SIG-M5 treated with dmso at 0.1 percent for 504 hours (cell line): ENCODE measurements at regions not wholly inside any gene's neighbourhood (a gene's known extent, or its start where the extent isn't known, plus 50 kb on each side); places are given as distances from the start of the nearest gene placed in this dataset.

Source experiments
- DNase-seq: peaks from one replicate; lab custom pipeline; 2025; ENCODE audit not compliant: unreplicated experiment; lab: John Stamatoyannopoulos, UW

GRCh38 chr2:198448789-198449188 lies 644.4 kb downstream of the PLCL1 start:
- no peak for DNase-seq

GRCh38 chr2:198444800-198445287 lies 640.5 kb downstream of the PLCL1 start:
- no peak for DNase-seq

- no peak for DNase-seq
Measured at GRCh38 chr2:198441901-198442300, 637.5 kb downstream of the PLCL1 start.

GRCh38 chr2:198441246-198441645 lies 636.9 kb downstream of the PLCL1 start:
- DNase-seq = no peak

- DNase-seq = no peak
Measured at GRCh38 chr2:198440833-198441232, 636.4 kb downstream of the PLCL1 start.

GRCh38 chr2:198438331-198438730 lies 633.9 kb downstream of the PLCL1 start:
- DNase-seq = no peak

GRCh38 chr2:198424112-198424511 lies 619.7 kb downstream of the PLCL1 start:
- DNase-seq = no peak

- DNase-seq = no peak
Measured at GRCh38 chr2:198417836-198418235, 613.4 kb downstream of the PLCL1 start.

GRCh38 chr2:198414976-198415375 lies 610.6 kb downstream of the PLCL1 start:
- no peak for DNase-seq

- no peak for DNase-seq
Measured at GRCh38 chr2:198411936-198412335, 607.5 kb downstream of the PLCL1 start.

- no peak for DNase-seq
Measured at GRCh38 chr2:198408171-198408570, 603.8 kb downstream of the PLCL1 start.

GRCh38 chr2:198405311-198405710 lies 600.9 kb downstream of the PLCL1 start:
- DNase-seq = no peak

GRCh38 chr2:198401644-198402043 lies 597.3 kb downstream of the PLCL1 start:
- DNase-seq = no peak

GRCh38 chr2:198400999-198401398 lies 596.6 kb downstream of the PLCL1 start:
- no peak for DNase-seq

GRCh38 chr2:198394208-198394607 lies 589.8 kb downstream of the PLCL1 start:
- DNase-seq = no peak

GRCh38 chr2:198390670-198391069 lies 586.3 kb downstream of the PLCL1 start:
- no peak for DNase-seq

GRCh38 chr2:198387677-198388076 lies 583.3 kb downstream of the PLCL1 start:
- DNase-seq = no peak

GRCh38 chr2:198385856-198386255 lies 581.5 kb downstream of the PLCL1 start:
- no peak for DNase-seq

- DNase-seq = no peak
Measured at GRCh38 chr2:198385326-198385725, 580.9 kb downstream of the PLCL1 start.

- no peak for DNase-seq
Measured at GRCh38 chr2:198383392-198383791, 579.0 kb downstream of the PLCL1 start.

- no peak for DNase-seq
Measured at GRCh38 chr2:198382811-198383210, 578.4 kb downstream of the PLCL1 start.

- DNase-seq = no peak
Measured at GRCh38 chr2:198376677-198377076, 572.3 kb downstream of the PLCL1 start.

GRCh38 chr2:198375083-198375410 lies 570.7 kb downstream of the PLCL1 start:
- DNase-seq = no peak
